ENCODE measurements at regions not wholly inside any gene's neighbourhood (a gene's known extent, or its start where the extent isn't known, plus 50 kb on each side); places are given as distances from the start of the nearest gene placed in this dataset.

DNA sequence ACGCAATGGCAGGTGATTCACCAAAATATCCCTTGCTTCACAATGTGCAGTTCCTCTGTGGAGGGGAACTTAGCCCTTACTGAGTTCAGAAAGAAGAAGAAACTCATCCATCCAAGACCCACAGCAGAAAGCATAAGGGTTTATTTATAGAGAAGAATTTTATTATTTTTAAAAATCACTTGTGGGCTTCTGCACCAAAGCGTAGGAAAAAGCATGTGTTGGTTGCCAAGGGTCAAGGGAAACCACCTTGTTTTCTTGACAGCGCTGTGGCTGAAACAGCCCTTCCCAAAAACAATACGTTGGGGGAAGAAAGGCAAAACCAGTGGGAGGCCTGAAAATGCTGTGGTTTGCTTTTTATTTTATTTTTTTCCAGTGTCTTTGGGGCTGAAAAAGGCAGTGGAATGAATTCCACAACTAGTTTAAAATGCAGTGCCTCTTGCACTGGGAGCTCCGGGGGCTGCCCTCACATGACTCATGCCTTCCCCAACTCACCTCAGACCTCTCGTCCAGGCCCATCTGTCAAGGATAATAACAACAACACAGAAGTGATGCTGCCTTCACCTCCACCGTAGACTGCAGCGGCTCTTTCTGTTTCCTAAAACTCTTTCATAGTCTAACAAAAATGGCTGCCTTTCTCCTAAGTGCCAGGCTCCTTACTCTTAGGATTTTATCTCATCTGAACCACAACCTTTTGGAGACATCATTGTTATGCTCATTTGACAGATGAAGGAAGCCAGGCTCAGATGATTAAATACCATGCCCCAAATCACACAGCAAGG, 224.2 kb upstream of the JUN start:
- TF ChIP-seq EP300 (IDR thresholded peaks at IDR 0.05), result no peak
- TF ChIP-seq, protein P1, sequence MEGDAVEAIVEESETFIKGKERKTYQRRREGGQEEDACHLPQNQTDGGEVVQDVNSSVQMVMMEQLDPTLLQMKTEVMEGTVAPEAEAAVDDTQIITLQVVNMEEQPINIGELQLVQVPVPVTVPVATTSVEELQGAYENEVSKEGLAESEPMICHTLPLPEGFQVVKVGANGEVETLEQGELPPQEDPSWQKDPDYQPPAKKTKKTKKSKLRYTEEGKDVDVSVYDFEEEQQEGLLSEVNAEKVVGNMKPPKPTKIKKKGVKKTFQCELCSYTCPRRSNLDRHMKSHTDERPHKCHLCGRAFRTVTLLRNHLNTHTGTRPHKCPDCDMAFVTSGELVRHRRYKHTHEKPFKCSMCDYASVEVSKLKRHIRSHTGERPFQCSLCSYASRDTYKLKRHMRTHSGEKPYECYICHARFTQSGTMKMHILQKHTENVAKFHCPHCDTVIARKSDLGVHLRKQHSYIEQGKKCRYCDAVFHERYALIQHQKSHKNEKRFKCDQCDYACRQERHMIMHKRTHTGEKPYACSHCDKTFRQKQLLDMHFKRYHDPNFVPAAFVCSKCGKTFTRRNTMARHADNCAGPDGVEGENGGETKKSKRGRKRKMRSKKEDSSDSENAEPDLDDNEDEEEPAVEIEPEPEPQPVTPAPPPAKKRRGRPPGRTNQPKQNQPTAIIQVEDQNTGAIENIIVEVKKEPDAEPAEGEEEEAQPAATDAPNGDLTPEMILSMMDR (IDR thresholded peaks at IDR 0.05), result no peak
